GM18502 (cell line): ENCODE measurements at regions not wholly inside any gene's neighbourhood (a gene's known extent, or its start where the extent isn't known, plus 50 kb on each side); places are given as distances from the start of the nearest gene placed in this dataset.
"Not testable (repeated sequence)": the region's sequence is repeated elsewhere in the genome, so short reads cannot be mapped to it uniquely, and the experiment has no call there.

Experiments
- ATAC-seq: cut with Tn5 transposase; IDR thresholded peaks from one replicate; pipeline ENCODE4 v1.9.1; 2021; ENCODE audit warnings: mild to moderate bottlenecking; ENCODE audit not compliant: unreplicated experiment, poor library complexity

GRCh38 chr11:33974804-33975203 is 76.7 kb upstream of the CAPRIN1 start:
- ATAC-seq = no peak

GRCh38 chr11:33971530-33971929 is 79.7 kb upstream of the LMO2 start:
- ATAC-seq = not testable (repeated sequence)

GRCh38 chr11:33970984-33971466 is 79.1 kb upstream of the LMO2 start:
- peak; percentile 65 for ATAC-seq

- ATAC-seq = no peak
Observed at GRCh38 chr11:33967451-33967850, 75.6 kb upstream of the LMO2 start.

DNA sequence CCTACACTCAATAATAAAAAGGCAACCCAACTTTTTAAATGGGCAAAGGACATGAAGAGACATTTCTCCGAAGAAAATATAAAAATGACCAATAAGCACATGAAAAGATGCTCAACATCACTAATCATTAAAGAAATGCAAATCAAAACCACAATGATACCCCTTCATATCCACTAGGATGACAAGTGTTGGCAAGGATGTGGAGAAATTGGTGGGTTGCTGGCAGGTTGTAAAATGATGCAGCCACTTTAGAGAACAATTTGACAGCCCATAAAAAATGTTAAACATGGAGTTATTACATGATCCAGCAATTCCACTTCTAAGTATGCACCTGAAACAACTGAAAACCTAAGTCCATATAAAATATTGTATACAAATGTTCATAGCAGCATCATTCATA is 73.2 kb upstream of the LMO2 start:
- no peak for ATAC-seq

GRCh38 chr11:33959855-33960400 is 68.1 kb upstream of the LMO2 start:
- no peak for ATAC-seq

GRCh38 chr11:33957304-33957917 is 65.5 kb upstream of the LMO2 start:
- ATAC-seq = no peak

- ATAC-seq = no peak
Observed at GRCh38 chr11:33956611-33957010, 64.7 kb upstream of the LMO2 start.

- no peak for ATAC-seq
Observed at GRCh38 chr11:33953289-33953688, 61.4 kb upstream of the LMO2 start.

GRCh38 chr11:33952805-33953204 is 60.9 kb upstream of the LMO2 start:
- no peak for ATAC-seq

GRCh38 chr11:33949252-33949913 is 57.5 kb upstream of the LMO2 start:
- no peak for ATAC-seq

GRCh38 chr11:33948494-33948893 is 56.6 kb upstream of the LMO2 start:
- ATAC-seq = no peak

DNA sequence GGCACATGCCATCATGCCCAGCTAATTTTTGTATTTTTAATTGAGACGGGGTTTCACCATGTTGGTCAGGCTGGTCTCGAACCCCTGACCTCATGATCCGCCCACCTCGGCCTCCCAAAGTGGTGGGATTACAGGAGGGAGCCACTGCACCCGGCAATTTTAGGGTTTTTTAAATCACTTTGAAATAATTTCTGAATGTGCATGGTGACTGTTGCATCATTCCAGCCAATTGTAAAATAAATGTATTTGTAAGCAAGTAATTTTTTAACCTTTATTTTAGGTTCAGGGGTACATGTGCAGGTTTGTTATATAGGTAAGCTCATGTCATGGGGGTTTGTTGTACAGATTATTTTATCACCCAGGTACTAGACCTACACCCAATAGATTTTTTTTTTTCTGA is 56.0 kb upstream of the LMO2 start:
- ATAC-seq = not testable (repeated sequence)

DNA sequence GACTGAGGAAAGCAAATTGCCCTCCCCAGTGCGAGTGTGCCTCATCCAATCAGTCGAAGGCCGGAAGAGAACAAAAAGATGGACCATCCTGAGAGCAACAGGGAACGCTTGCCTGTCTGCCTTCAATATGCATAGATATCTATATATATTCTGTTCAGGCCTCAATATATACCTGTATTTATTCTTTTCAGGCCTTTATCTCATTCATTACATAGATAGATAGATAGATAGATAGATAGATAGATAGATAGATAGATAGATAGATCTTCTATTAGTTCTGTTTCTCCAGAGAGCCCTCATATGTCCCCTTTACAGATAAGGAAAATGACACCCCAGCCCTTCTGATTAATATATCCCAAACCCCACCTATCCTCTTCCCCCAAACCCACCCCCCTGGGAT is 55.1 kb upstream of the LMO2 start:
- ATAC-seq = no peak

DNA sequence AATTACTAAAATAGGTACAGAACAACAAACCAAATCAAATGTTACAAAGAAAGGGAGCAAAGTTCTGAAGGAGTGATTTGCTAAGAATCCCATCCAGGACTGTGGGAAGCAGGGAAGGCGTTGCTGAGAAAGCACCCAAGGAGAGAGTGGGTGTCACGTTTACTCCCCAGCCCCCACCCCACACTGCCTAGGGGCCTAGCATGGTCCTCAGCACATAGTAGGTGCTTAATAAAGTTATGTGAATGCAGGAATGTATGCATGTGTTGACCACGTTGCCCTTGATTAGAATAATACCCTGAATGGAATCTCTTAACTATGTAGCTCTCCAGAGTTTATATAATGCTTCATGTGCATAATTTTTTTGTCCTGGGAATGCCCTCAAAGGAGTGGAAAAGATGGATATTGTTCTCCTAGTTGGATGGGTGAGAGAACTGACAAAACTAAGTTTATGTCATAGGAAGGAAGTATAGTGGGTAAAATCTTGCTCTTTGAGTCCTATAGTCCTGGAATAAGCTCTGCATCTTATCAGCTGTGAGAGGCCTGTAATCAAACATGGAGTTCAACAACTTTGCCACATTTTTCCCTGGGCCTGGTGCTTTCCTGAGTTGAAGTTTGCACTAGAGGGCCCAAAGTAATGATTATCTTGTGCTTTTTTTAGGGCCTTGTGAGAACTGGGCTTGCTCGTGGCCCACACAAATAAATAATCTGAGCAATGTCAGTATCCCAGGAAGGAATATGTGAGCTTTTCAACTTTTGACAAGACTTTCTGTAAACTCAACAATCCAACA is 53.8 kb upstream of the LMO2 start:
- ATAC-seq = no peak

DNA sequence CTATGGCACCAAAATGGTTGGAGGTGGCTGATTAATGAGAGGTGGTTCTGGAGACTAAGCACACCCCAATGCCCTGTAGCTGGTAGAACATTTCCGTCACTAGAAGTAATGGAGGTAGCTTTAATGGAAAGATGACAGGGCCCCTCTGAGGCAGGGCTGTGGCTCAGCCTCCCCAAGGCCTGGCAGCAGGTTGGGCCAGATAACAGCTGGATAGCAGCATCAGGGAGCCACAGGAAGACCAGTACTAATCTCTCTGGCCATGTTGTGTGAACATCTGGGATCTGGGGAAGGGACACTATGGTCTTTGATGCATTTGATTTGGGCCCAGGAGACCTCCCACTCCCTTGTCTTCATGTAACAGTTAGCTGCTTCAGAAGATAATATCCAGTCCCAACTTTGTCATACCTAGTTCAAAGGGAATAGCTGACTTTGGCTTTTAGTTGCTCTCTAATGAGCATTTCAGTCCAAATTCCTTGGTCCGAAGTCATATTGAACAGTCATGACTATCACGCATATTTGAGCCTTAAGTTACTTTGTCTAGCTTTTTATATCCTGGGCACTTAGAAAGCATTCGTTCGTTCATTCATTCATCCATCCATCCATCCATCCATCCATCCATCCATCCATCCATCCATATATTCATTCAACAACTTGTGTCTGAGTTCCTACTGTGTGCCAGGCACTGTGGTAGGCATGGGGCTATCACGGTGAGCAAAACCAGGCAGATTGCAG is 53.0 kb upstream of the LMO2 start:
- no peak for ATAC-seq

DNA sequence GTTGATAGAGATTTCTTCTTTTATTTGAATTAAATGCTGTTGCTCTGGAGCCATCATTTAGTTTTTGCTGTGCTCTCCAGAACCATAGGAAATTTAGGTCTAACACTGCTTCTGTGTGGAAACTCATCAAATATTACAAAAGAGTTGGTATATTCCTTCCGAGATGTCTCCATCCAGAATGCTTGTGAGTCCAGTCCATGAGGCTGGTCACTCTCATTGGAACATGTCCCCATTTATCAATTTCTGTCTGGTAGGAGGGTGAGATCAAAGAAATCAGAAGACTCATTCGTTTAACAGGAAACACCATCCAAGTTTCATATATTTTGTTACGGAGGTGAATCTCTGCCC is 52.4 kb upstream of the LMO2 start:
- no peak for ATAC-seq

DNA sequence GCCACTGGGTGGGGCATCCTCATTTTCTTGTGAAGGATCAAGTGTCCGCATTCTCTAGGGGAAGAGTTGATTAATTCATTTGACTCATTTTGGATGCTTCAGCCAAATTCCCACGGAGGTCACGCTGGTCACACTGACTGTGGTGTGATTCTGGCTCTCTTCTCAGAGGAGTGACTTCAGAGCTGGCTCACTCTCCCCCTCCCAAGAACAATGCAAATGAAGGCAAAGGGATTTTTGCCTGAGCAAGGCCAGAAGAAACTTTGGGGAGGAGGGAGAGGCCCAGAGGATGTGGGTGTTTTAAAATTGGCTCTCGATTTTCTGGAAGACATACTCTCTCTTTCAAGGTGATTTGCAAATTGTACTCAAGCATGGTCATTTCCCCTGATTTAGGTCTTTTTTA is 51.1 kb upstream of the LMO2 start:
- ATAC-seq = peak; percentile 67

DNA sequence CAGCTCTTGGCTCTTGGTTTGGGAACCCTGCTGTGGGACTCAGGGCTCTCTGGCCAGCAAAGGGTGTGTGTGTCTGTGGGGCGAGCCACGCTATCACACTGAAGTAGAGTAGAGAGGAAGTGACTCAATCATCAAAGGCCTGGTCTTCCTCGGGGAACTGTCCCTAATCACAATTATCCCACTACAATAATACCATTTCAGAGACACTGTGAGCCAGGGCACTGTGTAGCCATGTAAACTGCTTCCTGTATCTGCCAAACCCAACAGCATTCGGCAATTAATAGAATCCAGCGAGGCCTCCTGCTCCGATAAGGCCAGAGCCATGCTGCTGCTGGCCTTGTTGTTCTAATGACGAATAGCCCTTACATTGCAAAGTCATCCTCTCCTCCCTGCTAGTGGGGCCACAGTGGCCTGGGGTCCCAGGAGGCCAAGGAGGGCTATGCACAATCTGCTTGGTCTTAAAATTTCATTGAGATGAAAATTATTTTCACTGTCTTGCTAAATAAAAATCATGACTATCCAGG is 49.8 kb upstream of the LMO2 start:
- ATAC-seq = no peak
